OCI-LY3 (cell line): ENCODE measurements at regions not wholly inside any gene's neighbourhood (a gene's known extent, or its start where the extent isn't known, plus 50 kb on each side); places are given as distances from the start of the nearest gene placed in this dataset.

ENCODE experiments used
- CTCF ChIP-seq: fragments of 200-600, 300-600 bp; sonication (generic); IDR thresholded peaks from 2 replicates; pipeline ENCODE4 v1.5.1; 2014; ENCODE audit warnings: antibody characterized with exemption, low read length, low read depth
- EZH2phosphoT487 ChIP-seq: fragments of 200-600 bp; shearing (Covaris generic); IDR thresholded peaks from 2 replicates; pipeline ENCODE4 v1.6.1; 2018; ENCODE audit warnings: antibody characterized with exemption, mixed run types, low read depth

- no peak for TF ChIP-seq EZH2phosphoT487
- no peak for TF ChIP-seq CTCF
Observed at GRCh38 chr16:80318107-80318506, 222.7 kb upstream of the DYNLRB2 start.
